ENCODE measurements at regions not wholly inside any gene's neighbourhood (a gene's known extent, or its start where the extent isn't known, plus 50 kb on each side); places are given as distances from the start of the nearest gene placed in this dataset.
"Not testable (repeated sequence)": the region's sequence is repeated elsewhere in the genome, so short reads cannot be mapped to it uniquely, and the experiment has no call there.

DNA sequence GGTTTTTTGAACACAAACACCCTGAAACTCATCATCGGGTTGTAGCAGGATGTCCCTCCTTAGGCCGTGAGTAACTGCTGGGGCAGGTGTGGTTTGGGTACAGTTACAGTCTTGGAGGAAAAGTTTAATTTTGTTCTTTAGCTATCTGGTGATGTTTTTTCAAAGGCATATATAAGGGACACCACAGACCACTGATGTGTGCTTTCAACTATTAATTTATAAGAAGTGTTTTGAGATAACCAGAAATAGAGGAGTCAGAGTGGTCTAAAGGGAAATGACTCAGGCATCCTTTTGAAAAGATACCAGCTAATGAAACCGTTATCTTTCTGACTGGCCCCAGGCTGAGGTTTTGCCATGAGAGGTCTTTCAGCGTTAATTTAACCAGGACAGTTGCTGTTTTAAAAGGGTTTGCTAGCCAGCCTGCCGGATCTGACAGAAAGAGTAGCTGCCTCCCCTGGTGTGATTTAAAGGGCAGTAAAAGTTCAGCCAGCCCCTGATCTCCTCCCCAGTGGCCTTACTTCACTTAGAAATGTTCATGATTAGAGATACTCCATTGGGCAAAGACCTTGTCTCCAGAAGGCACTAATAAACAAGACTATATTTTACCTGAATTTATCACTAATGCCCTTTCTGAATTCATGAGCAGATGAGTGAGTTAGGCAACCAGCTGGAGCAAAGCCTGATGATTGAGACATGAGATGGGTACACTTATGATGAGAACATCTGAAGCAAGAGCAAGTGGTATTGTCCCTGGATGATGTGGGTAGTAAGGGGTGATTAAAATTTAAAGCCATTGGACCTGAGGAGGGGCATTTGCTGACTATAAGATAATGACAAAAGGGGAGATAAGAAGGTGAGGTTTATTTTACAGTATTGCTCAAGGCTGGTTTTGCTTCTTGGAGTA is 482.5 kb upstream of the TBL1XR1 start:
- no peak for DNase-seq

- no peak for DNase-seq
Measured at GRCh38 chr3:177680472-177680821, 483.2 kb upstream of the TBL1XR1 start.

GRCh38 chr3:177681156-177681555 is 483.9 kb upstream of the TBL1XR1 start:
- DNase-seq, result no peak

GRCh38 chr3:177681852-177682251 is 484.6 kb upstream of the TBL1XR1 start:
- no peak for DNase-seq

DNA sequence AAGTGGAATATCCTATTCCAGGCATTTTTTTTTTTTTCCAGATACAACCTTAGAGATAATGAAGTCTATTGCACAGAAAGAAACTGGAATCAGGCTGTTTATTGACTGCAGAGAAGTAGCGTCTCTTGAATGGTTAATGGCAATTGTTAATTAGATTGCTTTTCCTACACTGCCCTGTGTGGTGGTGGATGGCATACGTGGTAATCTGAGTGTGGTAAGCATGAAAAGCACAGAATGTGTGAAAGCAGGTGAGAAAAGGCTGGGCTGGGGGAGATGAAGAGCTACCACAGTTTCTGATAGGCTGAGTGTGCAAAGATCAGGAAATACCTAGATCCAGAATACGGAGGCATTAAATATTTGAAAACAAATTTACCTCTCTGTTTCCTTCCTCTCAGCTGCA is 486.3 kb upstream of the TBL1XR1 start:
- DNase-seq, result no peak

GRCh38 chr3:177686671-177687070 is 489.4 kb upstream of the TBL1XR1 start:
- DNase-seq, result no peak

DNA sequence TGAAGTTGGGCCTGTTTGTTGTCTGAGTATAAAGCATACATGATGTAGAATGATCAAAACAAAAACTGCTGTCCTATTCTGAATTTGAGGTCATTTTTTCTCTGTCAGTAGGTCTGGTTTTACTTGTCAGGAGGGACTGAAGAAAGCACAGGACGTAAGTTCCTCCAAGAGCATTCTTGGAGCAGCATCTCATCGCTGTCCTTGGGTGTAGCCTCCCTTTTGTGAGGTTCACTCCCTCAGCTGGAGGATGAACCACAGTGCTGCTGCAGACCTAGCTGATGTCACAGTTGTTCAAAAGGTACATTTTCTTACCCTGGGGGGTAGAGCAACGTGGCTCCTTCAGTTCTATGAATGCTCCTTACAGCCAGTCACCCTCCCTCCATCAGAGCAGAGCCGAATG is 490.0 kb upstream of the TBL1XR1 start:
- no peak for DNase-seq

DNA sequence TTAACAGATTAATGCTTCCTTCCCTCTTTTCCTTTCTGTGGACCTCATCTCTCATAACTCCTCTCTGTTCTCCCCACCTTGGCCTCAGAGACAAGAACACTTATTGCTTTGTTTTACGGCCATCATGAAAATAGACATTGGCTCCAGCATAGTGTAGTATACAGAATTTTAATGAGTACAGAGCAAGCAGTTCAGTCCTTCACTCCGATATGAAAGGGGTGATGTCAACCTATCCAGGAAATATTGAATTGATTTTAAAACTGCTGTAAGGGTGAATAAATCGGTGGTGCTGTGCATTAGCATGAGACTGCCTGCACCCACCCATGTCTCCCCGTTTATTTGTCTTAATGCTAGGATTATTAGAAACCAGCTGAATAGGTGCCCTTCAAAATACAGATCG is 490.9 kb upstream of the TBL1XR1 start:
- DNase-seq, result no peak

GRCh38 chr3:177689077-177689476 is 491.8 kb upstream of the TBL1XR1 start:
- DNase-seq, result no peak

GRCh38 chr3:177689869-177690268 is 492.6 kb upstream of the TBL1XR1 start:
- DNase-seq, result peak; percentile 9 to 54 (median 38)

GRCh38 chr3:177690306-177690705 is 493.0 kb upstream of the TBL1XR1 start:
- no peak for DNase-seq

- peak; percentile 18 to 61 (median 40) for DNase-seq
Measured at GRCh38 chr3:177692304-177692975, 495.2 kb upstream of the TBL1XR1 start.

GRCh38 chr3:177693616-177694264 is 496.5 kb upstream of the TBL1XR1 start:
- DNase-seq, result no peak

GRCh38 chr3:177694316-177694715 is 497.0 kb upstream of the TBL1XR1 start:
- DNase-seq, result peak in 1 of 4 experiments; percentile 18

DNA sequence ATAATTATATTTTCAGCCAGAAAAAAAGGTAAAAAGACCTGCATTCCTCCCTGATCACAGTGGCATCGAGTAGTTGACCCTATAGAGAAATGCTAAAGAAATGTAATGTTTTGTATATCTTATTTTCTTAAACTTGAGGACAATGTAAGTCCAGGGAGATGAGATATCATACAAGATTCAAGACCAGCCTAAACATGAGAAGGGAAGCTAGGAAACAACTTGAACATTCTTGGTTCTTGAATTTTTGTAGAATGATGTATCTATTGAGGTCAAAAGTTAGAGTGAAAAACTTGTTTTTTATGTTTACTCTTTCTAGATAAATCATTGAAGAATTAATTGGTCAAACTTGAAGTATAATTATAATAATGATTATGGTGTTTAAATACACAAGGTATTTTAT is 497.7 kb upstream of the TBL1XR1 start:
- no peak for DNase-seq

GRCh38 chr3:177700117-177700516 is 502.8 kb upstream of the TBL1XR1 start:
- no peak for DNase-seq

GRCh38 chr3:177703788-177704187 is 506.5 kb upstream of the TBL1XR1 start:
- no peak for DNase-seq

GRCh38 chr3:177705976-177706823 is 508.9 kb upstream of the TBL1XR1 start:
- DNase-seq, result no peak

DNA sequence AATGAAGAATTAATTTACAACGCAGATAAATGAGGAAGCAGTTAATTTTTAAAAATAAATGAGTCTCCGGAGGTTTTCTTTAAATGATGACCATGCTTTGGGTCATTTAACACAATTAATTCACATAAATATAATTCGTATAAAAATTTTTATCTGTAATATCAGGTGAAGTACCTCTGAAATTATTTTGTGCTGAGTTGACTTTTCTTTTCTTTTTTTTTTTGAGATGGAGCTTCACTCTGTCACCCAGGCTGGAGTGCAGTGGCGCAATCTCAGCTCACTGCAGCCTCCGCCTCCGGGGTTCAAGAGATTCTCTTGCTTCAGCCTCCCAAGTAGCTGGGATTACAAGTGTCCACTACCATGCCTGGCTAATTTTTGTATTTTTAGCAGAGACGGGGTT is 512.2 kb upstream of the TBL1XR1 start:
- not testable (repeated sequence) for DNase-seq

GRCh38 chr3:177710506-177710905 is 513.2 kb upstream of the TBL1XR1 start:
- DNase-seq, result no peak

GRCh38 chr3:177711637-177712036 is 514.4 kb upstream of the TBL1XR1 start:
- DNase-seq, result no peak
